H1 (cell line): ENCODE measurements at regions not wholly inside any gene's neighbourhood (a gene's known extent, or its start where the extent isn't known, plus 50 kb on each side); places are given as distances from the start of the nearest gene placed in this dataset.

ENCODE experiments used
- POU5F1 ChIP-seq: IDR thresholded peaks from 2 replicates; pipeline ENCODE4 v1.6.1; 2011; ENCODE audit warnings: low read depth, mild to moderate bottlenecking, low read length, moderate library complexity

DNA sequence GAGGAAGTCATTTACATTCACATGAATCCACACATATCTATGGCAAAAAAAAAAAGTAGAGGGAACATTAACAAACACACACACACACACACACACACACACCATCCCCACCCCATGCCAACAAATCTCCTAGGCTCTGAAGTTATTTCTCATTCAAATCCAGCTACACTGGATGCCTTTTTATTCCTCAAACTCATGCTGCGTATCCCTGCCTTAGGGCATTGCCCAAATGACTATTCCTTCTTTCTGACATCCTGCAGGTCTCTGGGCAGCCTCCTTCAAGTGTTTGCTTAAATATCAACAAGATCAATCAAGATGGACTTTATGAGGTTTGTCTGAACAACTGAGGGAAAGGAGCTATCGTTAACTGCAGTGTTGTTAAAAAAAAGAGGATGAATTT, 106.5 kb upstream of the FAM9A start (continued):
- no peak for TF ChIP-seq POU5F1
